Fibroblast of villous mesenchyme (primary cell): ENCODE measurements at regions not wholly inside any gene's neighbourhood (a gene's known extent, or its start where the extent isn't known, plus 50 kb on each side); places are given as distances from the start of the nearest gene placed in this dataset.

ENCODE experiments used
- DNase-seq: peaks from one replicate; pipeline ENCODE4 v3.0.0-alpha.2; 2010; ENCODE audit warnings: low read depth
- H3K4me3 ChIP-seq: 2 replicates; pipeline ENCODE4 v1.5.1; 2011; ENCODE audit warnings: low read depth, mild to moderate bottlenecking, low read length
- TF ChIP-seq, protein P1 (sequence below): IDR thresholded peaks from 2 replicates; pipeline ENCODE4 v1.5.1; 2012; ENCODE audit warnings: low read depth, mild to moderate bottlenecking, low read length; ENCODE audit not compliant: insufficient read depth

DNA sequence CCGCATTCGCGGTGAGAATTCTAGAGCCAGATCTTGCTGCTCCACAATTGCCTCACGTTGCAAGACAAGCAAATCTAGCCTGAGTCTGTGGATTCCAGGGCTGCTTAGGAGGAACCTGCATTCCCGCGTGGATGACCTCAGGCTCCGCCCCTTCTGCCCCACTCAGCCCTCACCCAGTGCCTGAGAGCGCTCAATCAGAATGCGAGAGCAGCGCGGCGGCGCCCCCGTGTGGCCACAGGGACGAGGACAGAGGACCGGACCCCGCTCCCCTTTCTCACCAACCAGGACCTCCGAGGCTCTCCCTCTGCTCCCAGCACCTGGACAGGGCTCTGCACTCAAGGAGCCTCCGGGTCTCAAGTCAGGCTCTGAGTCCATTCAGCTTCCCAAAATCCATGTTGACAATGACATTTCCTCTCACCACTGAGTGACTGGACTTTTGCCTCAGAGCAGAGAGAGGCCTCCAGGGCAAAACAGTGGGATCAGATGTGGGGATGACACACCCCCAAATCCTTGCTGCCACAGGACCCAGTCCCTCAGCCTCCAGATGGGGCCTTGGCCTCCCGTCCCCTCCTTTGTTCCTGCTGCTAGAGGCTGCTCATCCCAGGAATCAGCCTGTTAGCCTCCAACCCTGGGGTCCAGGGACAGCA, 52.0 kb downstream of the RPP21 start:
- TF ChIP-seq, protein P1, sequence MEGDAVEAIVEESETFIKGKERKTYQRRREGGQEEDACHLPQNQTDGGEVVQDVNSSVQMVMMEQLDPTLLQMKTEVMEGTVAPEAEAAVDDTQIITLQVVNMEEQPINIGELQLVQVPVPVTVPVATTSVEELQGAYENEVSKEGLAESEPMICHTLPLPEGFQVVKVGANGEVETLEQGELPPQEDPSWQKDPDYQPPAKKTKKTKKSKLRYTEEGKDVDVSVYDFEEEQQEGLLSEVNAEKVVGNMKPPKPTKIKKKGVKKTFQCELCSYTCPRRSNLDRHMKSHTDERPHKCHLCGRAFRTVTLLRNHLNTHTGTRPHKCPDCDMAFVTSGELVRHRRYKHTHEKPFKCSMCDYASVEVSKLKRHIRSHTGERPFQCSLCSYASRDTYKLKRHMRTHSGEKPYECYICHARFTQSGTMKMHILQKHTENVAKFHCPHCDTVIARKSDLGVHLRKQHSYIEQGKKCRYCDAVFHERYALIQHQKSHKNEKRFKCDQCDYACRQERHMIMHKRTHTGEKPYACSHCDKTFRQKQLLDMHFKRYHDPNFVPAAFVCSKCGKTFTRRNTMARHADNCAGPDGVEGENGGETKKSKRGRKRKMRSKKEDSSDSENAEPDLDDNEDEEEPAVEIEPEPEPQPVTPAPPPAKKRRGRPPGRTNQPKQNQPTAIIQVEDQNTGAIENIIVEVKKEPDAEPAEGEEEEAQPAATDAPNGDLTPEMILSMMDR: peak; percentile 92
- DNase-seq: peak; percentile 65
- H3K4me3 ChIP-seq: no peak overlapping the region

DNA sequence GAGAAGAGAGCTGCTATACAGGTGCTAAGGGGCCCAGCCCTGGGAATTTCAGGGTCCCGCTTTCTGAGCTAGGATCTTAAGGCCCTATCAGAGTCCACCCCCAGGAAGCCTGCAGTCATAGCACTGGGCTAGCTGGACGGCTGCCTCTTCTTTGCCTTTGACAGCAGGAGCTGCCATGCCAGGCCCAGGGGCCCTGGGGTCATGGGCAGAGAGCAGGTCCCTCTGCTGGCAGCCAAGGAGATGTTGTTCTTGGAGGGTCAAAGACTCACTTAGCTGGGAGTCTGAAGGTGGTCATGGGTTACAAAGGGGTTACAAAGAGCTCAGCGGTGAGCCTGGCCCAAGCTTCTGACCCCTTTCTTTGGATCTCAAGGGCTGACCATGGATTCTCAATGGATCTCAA, 52.7 kb downstream of the RPP21 start:
- no peak for DNase-seq
- TF ChIP-seq, protein P1: no peak
- no peak overlapping the region for H3K4me3 ChIP-seq

DNA sequence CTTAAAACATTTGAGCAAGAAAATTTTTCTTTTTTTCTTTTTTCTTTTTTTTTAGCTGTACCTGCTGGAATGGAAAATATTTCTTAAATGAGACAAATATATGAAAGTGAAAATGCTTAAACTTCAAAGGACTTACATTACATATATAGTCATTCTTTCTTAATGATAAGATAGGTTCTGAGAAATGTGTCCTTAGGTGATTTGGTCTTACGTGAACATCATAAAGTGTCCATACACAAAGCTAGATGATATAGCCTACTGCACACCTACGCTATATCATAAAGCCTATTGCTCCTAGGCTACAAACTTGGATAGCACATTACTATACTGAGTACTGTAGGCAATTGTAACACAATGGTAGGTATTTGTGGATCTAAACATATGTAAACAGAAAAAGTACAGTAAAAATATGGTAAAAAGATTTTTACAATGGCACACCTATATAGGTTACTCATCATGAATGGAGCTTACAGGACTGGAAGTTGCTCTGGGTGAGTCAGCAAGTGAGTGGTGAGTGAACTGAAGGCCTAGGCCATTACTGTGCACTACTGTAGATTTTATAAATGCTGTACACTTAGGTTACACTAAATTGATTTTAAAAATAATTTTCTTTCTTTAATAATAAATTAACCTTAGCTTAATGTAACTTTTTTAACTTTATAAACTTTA, 54.6 kb downstream of the RPP21 start:
- no peak overlapping the region for H3K4me3 ChIP-seq
- no peak for DNase-seq
- TF ChIP-seq, protein P1: no peak

- no peak for DNase-seq
- H3K4me3 ChIP-seq: no peak overlapping the region
- TF ChIP-seq, protein P1: no peak
Measured at GRCh38 chr6:30405934-30406333, 61.0 kb downstream of the RPP21 start.

DNA sequence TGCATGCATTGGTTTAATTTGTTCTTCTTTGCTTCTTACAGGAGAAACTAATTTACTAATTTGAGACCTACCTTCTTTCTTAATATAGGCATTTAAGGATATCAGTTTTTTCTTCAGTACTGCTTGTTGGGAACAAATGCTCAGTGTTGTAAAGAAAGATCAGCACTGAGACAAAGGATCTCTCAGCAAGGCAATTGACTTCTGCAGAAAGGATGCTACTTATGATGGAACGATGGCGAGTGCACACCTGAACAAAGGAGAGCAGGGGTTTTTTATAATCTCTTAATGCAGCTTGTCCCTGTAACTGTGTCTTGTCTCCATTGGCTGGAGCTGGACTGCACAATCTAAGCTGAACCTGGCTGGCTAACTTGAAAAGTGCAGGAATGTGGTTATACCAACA, 64.2 kb downstream of the RPP21 start:
- H3K4me3 ChIP-seq: no peak overlapping the region
- no peak for DNase-seq
- TF ChIP-seq, protein P1: no peak

- H3K4me3 ChIP-seq: no peak overlapping the region
- TF ChIP-seq, protein P1: peak; percentile 87
- DNase-seq: peak; percentile 40
Measured at GRCh38 chr6:30411515-30412207, 66.7 kb downstream of the RPP21 start.
